MM.1S (cell line): ENCODE measurements at regions not wholly inside any gene's neighbourhood (a gene's known extent, or its start where the extent isn't known, plus 50 kb on each side); places are given as distances from the start of the nearest gene placed in this dataset.

Experiments used
- DNase-seq: peaks from one replicate; pipeline ENCODE4 v3.0.0-alpha.2; 2015
- H2AFZ ChIP-seq: fragments of 300-600 bp; sonication (generic); 2 replicates; pipeline ENCODE4 v1.6.0; 2016; ENCODE audit warnings: antibody characterized with exemption, low read length
- H3F3A ChIP-seq: fragments of 300-600 bp; sonication (generic); 2 replicates; pipeline ENCODE4 v1.6.1; 2016; ENCODE audit warnings: mild to moderate bottlenecking, antibody characterized with exemption, low read length, moderate library complexity, mixed read lengths; ENCODE audit not compliant: insufficient read depth
- H3K27ac ChIP-seq: fragments of 300-600 bp; sonication (generic); 2 replicates; pipeline ENCODE4 v1.5.1; 2016; ENCODE audit warnings: mild to moderate bottlenecking, low read length
- H3K27me3 ChIP-seq: fragments of 300-600 bp; sonication (generic); replicated peaks from 2 replicates; pipeline ENCODE4 v1.6.0; 2016; ENCODE audit warnings: low read length; ENCODE audit not compliant: insufficient read depth
- H3K36me3 ChIP-seq: fragments of 300-600 bp; sonication (generic); replicated peaks from 2 replicates; pipeline ENCODE4 v1.6.1; 2016; ENCODE audit warnings: mild to moderate bottlenecking, low read length, mixed read lengths; ENCODE audit not compliant: insufficient read depth
- H3K4me1 ChIP-seq: fragments of 300-600 bp; sonication (generic); 2 replicates; pipeline ENCODE4 v1.6.1; 2016; ENCODE audit warnings: low read length, mixed read lengths
- H3K4me2 ChIP-seq: fragments of 300-600 bp; sonication (generic); 2 replicates; pipeline ENCODE4 v1.6.0; 2016; ENCODE audit warnings: low read depth, low read length
- H3K4me3 ChIP-seq: fragments of 300-600 bp; sonication (generic); 2 replicates; pipeline ENCODE4 v1.5.1; 2016; ENCODE audit warnings: low read length, mixed read lengths
- H3K79me2 ChIP-seq: fragments of 300-600 bp; sonication (generic); 2 replicates; pipeline ENCODE4 v1.6.1; 2016; ENCODE audit warnings: mixed run types, low read length, mixed read lengths
- H3K9ac ChIP-seq: fragments of 300-600 bp; sonication (generic); 2 replicates; pipeline ENCODE4 v1.6.1; 2016; ENCODE audit warnings: low read length, mixed read lengths
- H3K9me2 ChIP-seq: fragments of 300-600 bp; sonication (generic); replicated peaks from 2 replicates; pipeline ENCODE4 v1.6.1; 2016; ENCODE audit warnings: mild to moderate bottlenecking, low read length, mixed read lengths; ENCODE audit not compliant: insufficient read depth
- H3K9me3 ChIP-seq: fragments of 300-600 bp; sonication (generic); replicated peaks from 2 replicates; pipeline ENCODE4 v1.6.1; 2016; ENCODE audit warnings: mild to moderate bottlenecking, low read length, mixed read lengths; ENCODE audit not compliant: insufficient read depth
- H4K20me1 ChIP-seq: fragments of 300-600 bp; sonication (generic); 2 replicates; pipeline ENCODE4 v1.6.1; 2016; ENCODE audit warnings: mild to moderate bottlenecking, low read length, moderate library complexity, mixed read lengths; ENCODE audit not compliant: insufficient read depth
- EZH2 ChIP-seq: fragments of 300-600 bp; sonication (generic); optimal IDR thresholded peaks from 2 replicates; pipeline ENCODE3; 2017; ENCODE audit warnings: low read depth, mild to moderate bottlenecking, antibody characterized with exemption, low read length, mixed read lengths
- EZH2phosphoT487 ChIP-seq: fragments of 300-600 bp; sonication (generic); IDR thresholded peaks from 2 replicates; pipeline ENCODE4 v1.6.1; 2018; ENCODE audit warnings: antibody characterized with exemption, low read length
- TF ChIP-seq, protein P1 (sequence below): fragments of 300-600 bp; sonication (generic); IDR thresholded peaks from 2 replicates; pipeline ENCODE4 v1.5.1; 2016; ENCODE audit warnings: antibody characterized with exemption, low read length, mixed read lengths

- H3K9me2 ChIP-seq = no peaks in the 10 kb centered on the region
- no peaks in the 10 kb centered on the region for H3K4me1 ChIP-seq
- TF ChIP-seq EZH2 (no peak), EZH2phosphoT487 (no peak)
- TF ChIP-seq, protein P1, sequence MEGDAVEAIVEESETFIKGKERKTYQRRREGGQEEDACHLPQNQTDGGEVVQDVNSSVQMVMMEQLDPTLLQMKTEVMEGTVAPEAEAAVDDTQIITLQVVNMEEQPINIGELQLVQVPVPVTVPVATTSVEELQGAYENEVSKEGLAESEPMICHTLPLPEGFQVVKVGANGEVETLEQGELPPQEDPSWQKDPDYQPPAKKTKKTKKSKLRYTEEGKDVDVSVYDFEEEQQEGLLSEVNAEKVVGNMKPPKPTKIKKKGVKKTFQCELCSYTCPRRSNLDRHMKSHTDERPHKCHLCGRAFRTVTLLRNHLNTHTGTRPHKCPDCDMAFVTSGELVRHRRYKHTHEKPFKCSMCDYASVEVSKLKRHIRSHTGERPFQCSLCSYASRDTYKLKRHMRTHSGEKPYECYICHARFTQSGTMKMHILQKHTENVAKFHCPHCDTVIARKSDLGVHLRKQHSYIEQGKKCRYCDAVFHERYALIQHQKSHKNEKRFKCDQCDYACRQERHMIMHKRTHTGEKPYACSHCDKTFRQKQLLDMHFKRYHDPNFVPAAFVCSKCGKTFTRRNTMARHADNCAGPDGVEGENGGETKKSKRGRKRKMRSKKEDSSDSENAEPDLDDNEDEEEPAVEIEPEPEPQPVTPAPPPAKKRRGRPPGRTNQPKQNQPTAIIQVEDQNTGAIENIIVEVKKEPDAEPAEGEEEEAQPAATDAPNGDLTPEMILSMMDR = no peak
- DNase-seq = no peak
- no peak overlapping the region for H2AFZ ChIP-seq
- H3K4me2 ChIP-seq = no peak overlapping the region
- no peak overlapping the region for H3K9ac ChIP-seq
- H3K27me3 ChIP-seq = no peaks in the 10 kb centered on the region
- H3K79me2 ChIP-seq = no peaks in the 10 kb centered on the region
- H3K36me3 ChIP-seq = no peaks in the 10 kb centered on the region
- H3K4me3 ChIP-seq = no peak overlapping the region
- H3K9me3 ChIP-seq = no peaks in the 10 kb centered on the region
- H4K20me1 ChIP-seq = no peaks in the 10 kb centered on the region
- no peaks in the 10 kb centered on the region for H3F3A ChIP-seq
- H3K27ac ChIP-seq = no peak overlapping the region
Observed at GRCh38 chrX:9329056-9329455, 135.8 kb upstream of the TBL1X start.

GRCh38 chrX:9330249-9330982 lies 134.4 kb upstream of the TBL1X start:
- no peak overlapping the region for H3K4me3 ChIP-seq

GRCh38 chrX:9333873-9334560 lies 130.8 kb upstream of the TBL1X start:
- no peak for DNase-seq
- Histone ChIP-seq H3K27ac (no peak overlapping the region), H3K9me3 (no peaks in the 10 kb centered on the region), H3F3A (no peaks in the 10 kb centered on the region), H3K27me3 (no peaks in the 10 kb centered on the region), H3K9me2 (no peaks in the 10 kb centered on the region), H3K9ac (no peak overlapping the region), H3K4me1 (peaks cover 4% of the 10 kb centered on the region), H4K20me1 (no peaks in the 10 kb centered on the region), H3K4me3 (no peak overlapping the region), H2AFZ (no peak overlapping the region), H3K79me2 (no peaks in the 10 kb centered on the region), H3K36me3 (no peaks in the 10 kb centered on the region), H3K4me2 (no peak overlapping the region)
- TF ChIP-seq EZH2 (no peak), EZH2phosphoT487 (no peak)
- TF ChIP-seq, protein P1 = no peak

More at GRCh38 chrX:9330249-9330982, 134.4 kb upstream of the TBL1X start:
- Histone ChIP-seq H3K4me1 (no peaks in the 10 kb centered on the region), H3K4me2 (no peak overlapping the region), H4K20me1 (no peaks in the 10 kb centered on the region), H3K9me3 (no peaks in the 10 kb centered on the region), H3F3A (no peaks in the 10 kb centered on the region), H3K9ac (no peak overlapping the region), H3K27me3 (no peaks in the 10 kb centered on the region), H3K9me2 (no peaks in the 10 kb centered on the region), H3K79me2 (no peaks in the 10 kb centered on the region), H3K27ac (no peak overlapping the region), H3K36me3 (no peaks in the 10 kb centered on the region), H2AFZ (no peak overlapping the region)
- DNase-seq = no peak
- TF ChIP-seq EZH2 (no peak), EZH2phosphoT487 (no peak)
- TF ChIP-seq, protein P1 = no peak
